ENCODE measurements at regions not wholly inside any gene's neighbourhood (a gene's known extent, or its start where the extent isn't known, plus 50 kb on each side); places are given as distances from the start of the nearest gene placed in this dataset.

DNA sequence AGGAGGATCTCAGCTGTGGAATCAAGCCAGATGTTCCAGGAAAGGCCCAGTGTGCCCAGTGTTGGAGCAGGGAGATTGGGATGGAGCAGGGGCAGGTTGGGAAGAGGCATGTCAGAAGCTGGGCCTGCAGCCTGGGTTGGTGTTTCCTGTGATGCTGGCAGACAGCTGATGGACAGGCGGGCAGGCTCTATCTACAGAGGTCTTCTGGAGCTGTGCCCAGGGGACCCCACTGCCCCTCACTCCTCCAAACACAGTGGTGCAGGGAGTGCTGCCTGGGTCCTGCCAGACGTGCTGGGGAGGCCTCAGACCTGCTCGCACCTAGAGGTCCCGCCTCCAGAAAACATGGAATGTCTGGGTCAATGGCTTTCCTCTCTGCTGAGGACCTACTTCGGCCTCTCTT is 182.9 kb upstream of the TCERG1L start:
- no peak overlapping the region for H3K27ac ChIP-seq (ENCODE audit: low read length)
- no peaks in the 10 kb centered on the region for H3K36me3 ChIP-seq (ENCODE audit: control insufficient read depth, low read depth, low read length)

DNA sequence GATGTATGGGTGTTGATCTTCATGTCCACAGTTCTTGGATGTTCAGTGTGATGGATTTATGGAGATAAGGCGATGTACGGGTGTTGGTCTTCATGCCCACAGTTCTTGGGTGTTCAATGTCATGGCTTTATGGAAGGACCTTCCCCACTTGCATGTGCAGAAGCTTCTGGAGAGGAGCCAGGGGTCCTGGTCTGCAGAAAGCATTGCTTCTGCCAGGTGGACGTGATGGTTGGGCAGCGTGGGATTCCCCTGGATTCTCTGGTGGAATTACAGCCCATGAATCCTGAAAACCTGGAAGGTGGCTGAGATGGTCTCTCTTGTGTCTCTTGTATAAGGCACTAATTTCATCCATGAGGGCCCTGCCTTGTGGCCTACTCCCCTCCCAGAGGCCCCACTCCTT is 183.7 kb upstream of the TCERG1L start:
- Histone ChIP-seq H3K27me3 (ENCODE audit: control insufficient read depth, insufficient read depth, low read length) (no peaks in the 10 kb centered on the region), H3K4me3 (ENCODE audit: low read length) (no peak overlapping the region), H3K36me3 (ENCODE audit: control insufficient read depth, low read depth, low read length) (no peaks in the 10 kb centered on the region), H3K27ac (ENCODE audit: low read length) (no peak overlapping the region), H3K9ac (ENCODE audit: low read length) (no peak overlapping the region), H3K4me1 (ENCODE audit: control insufficient read depth, low read depth, low read length) (no peaks in the 10 kb centered on the region), H3K9me3 (ENCODE audit: control insufficient read depth, low read depth, low read length) (no peaks in the 10 kb centered on the region)

More for the DNA sequence above, 182.9 kb upstream of the TCERG1L start:
- no peaks in the 10 kb centered on the region for H3K4me1 ChIP-seq (ENCODE audit: control insufficient read depth, low read depth, low read length)
- H3K9me3 ChIP-seq (ENCODE audit: control insufficient read depth, low read depth, low read length) = no peaks in the 10 kb centered on the region
- H3K27me3 ChIP-seq (ENCODE audit: control insufficient read depth, insufficient read depth, low read length) = no peaks in the 10 kb centered on the region
- H3K9ac ChIP-seq (ENCODE audit: low read length) = no peak overlapping the region
- no peak overlapping the region for H3K4me3 ChIP-seq (ENCODE audit: low read length)

DNA sequence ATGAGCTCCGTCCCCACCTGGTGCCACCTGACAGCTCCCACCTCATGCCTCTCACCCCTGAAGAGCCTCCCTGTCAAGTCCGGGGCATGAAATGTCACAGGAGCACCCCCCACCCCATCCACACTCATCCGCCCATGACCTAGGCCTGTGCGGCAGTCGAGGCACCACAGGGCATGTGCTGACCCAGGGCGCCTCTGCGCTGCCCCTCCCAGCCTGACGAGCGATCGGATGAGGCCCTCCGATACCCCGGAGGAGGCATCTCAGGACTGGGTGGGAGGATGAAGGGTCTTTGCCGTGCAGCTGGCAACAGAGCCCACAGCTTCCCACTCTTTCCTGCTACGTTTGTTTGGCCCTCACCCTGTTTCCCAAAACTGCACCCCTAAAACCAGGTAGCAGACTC is 184.4 kb upstream of the TCERG1L start:
- Histone ChIP-seq H3K9me3 (ENCODE audit: control insufficient read depth, low read depth, low read length) (no peaks in the 10 kb centered on the region), H3K9ac (ENCODE audit: low read length) (no peak overlapping the region), H3K36me3 (ENCODE audit: control insufficient read depth, low read depth, low read length) (no peaks in the 10 kb centered on the region), H3K4me3 (ENCODE audit: low read length) (no peak overlapping the region), H3K4me1 (ENCODE audit: control insufficient read depth, low read depth, low read length) (no peaks in the 10 kb centered on the region), H3K27me3 (ENCODE audit: control insufficient read depth, insufficient read depth, low read length) (no peaks in the 10 kb centered on the region), H3K27ac (ENCODE audit: low read length) (no peak overlapping the region)

- H3K4me1 ChIP-seq (ENCODE audit: control insufficient read depth, low read depth, low read length) = no peaks in the 10 kb centered on the region
- no peaks in the 10 kb centered on the region for H3K27me3 ChIP-seq (ENCODE audit: control insufficient read depth, insufficient read depth, low read length)
- no peaks in the 10 kb centered on the region for H3K9me3 ChIP-seq (ENCODE audit: control insufficient read depth, low read depth, low read length)
- no peaks in the 10 kb centered on the region for H3K36me3 ChIP-seq (ENCODE audit: control insufficient read depth, low read depth, low read length)
- H3K4me3 ChIP-seq (ENCODE audit: low read length) = no peak overlapping the region
- H3K27ac ChIP-seq (ENCODE audit: low read length) = no peak overlapping the region
- H3K9ac ChIP-seq (ENCODE audit: low read length) = no peak overlapping the region
These were observed 185.0 kb upstream of the TCERG1L start for GRCh38 chr10:131496351-131497052.

GRCh38 chr10:131499566-131499965 is 188.0 kb upstream of the TCERG1L start:
- H3K4me3 ChIP-seq (ENCODE audit: low read length) = no peak overlapping the region
- H3K9ac ChIP-seq (ENCODE audit: low read length) = no peak overlapping the region
- H3K36me3 ChIP-seq (ENCODE audit: control insufficient read depth, low read depth, low read length) = no peaks in the 10 kb centered on the region

DNA sequence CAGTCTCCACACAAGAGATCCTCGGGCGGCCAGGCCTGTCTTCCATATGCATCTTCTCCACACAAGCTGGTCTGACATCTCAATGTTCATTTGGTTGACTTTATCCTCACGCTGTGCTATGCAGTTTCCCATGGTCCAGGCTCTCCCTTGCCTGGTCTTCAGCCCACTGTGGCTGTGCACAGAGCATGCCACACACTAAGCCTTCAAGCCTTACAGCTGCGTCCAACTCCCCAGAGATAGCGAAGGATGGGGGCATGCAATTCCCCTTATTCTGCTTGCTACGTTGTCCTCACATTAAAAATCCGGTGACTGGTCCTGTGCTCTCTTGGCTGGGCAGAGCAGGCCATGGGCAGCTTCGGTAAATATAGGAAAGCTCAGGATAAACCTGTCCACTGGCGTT is 188.7 kb upstream of the TCERG1L start:
- Histone ChIP-seq H3K9me3 (ENCODE audit: control insufficient read depth, low read depth, low read length) (peaks cover 8% of the 10 kb centered on the region), H3K27me3 (ENCODE audit: control insufficient read depth, insufficient read depth, low read length) (no peaks in the 10 kb centered on the region), H3K36me3 (ENCODE audit: control insufficient read depth, low read depth, low read length) (no peaks in the 10 kb centered on the region), H3K4me3 (ENCODE audit: low read length) (no peak overlapping the region), H3K4me1 (ENCODE audit: control insufficient read depth, low read depth, low read length) (no peaks in the 10 kb centered on the region), H3K9ac (ENCODE audit: low read length) (no peak overlapping the region), H3K27ac (ENCODE audit: low read length) (no peak overlapping the region)

More at GRCh38 chr10:131499566-131499965, 188.0 kb upstream of the TCERG1L start:
- H3K4me1 ChIP-seq (ENCODE audit: control insufficient read depth, low read depth, low read length) = no peaks in the 10 kb centered on the region
- H3K27ac ChIP-seq (ENCODE audit: low read length) = no peak overlapping the region
- peaks cover 8% of the 10 kb centered on the region for H3K9me3 ChIP-seq (ENCODE audit: control insufficient read depth, low read depth, low read length)
- no peaks in the 10 kb centered on the region for H3K27me3 ChIP-seq (ENCODE audit: control insufficient read depth, insufficient read depth, low read length)

DNA sequence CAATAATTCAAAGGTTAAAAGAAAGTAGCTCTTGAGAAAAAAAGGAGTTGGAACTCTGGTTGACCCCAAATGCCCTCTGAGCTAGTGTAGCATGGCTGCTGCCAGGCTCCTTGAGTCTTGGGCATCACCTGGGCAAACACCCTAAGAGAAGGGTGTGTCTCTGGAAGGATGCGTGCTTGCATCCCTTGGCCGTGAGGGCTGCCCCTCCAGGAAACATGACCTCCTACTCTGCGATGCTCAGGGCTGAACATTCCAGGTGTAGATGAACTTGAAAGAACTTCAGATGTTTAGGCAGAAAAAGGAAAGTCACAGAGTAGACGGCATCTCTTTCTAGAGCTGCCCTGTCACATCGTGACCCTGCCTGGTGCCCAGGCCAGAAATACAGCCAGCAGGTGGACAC is 189.4 kb upstream of the TCERG1L start:
- H3K9ac ChIP-seq (ENCODE audit: low read length) = no peak overlapping the region
- H3K4me1 ChIP-seq (ENCODE audit: control insufficient read depth, low read depth, low read length) = no peaks in the 10 kb centered on the region
- no peak overlapping the region for H3K27ac ChIP-seq (ENCODE audit: low read length)
- no peaks in the 10 kb centered on the region for H3K36me3 ChIP-seq (ENCODE audit: control insufficient read depth, low read depth, low read length)
- no peak overlapping the region for H3K4me3 ChIP-seq (ENCODE audit: low read length)
- H3K27me3 ChIP-seq (ENCODE audit: control insufficient read depth, insufficient read depth, low read length) = no peaks in the 10 kb centered on the region
- H3K9me3 ChIP-seq (ENCODE audit: control insufficient read depth, low read depth, low read length) = peaks cover 8% of the 10 kb centered on the region

DNA sequence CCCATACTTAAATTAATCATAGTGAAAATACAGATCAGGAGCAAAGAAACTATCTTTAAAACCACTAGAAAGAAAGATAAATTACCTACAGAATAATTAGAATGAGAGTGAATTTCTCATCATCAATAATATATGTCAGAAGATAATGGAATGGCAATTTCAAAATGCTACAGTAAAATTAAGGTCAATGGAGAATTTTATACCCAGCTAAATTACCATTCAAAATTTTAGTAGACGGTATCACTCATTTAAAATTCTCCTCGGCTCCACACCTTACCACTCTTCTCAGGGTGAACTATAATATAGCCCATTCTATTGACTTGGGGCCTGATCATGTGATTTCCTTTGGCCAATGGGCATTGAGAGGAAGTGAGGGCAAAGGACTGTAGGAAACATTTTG is 192.5 kb upstream of the TCERG1L start:
- H3K4me1 ChIP-seq (ENCODE audit: control insufficient read depth, low read depth, low read length) = no peaks in the 10 kb centered on the region
- H3K27ac ChIP-seq (ENCODE audit: low read length) = no peak overlapping the region
- H3K4me3 ChIP-seq (ENCODE audit: low read length) = no peak overlapping the region
- H3K9me3 ChIP-seq (ENCODE audit: control insufficient read depth, low read depth, low read length) = peaks cover 8% of the 10 kb centered on the region
- H3K27me3 ChIP-seq (ENCODE audit: control insufficient read depth, insufficient read depth, low read length) = no peaks in the 10 kb centered on the region
- no peaks in the 10 kb centered on the region for H3K36me3 ChIP-seq (ENCODE audit: control insufficient read depth, low read depth, low read length)
- H3K9ac ChIP-seq (ENCODE audit: low read length) = no peak overlapping the region

DNA sequence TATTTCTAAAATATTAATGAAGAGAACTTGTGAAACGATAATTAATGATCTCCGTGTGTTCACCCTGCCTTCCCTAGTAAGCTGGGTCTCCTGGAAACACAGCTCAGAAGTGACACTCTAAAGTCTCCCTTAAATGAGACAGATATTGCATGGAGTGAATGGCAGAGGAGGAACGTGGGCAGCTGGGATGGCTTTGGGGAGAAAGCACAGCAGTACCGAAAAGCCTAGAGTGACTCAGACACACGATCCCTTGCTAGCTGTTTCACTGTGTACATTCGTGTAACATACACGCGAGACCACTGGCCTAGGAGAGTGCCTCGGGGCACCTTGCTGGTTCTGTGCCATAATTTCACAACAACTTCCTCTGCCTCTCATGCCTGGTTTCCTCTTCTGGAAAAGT is 199.9 kb upstream of the TCERG1L start:
- no peak overlapping the region for H3K4me3 ChIP-seq (ENCODE audit: low read length)
- H3K27ac ChIP-seq (ENCODE audit: low read length) = no peak overlapping the region
- no peaks in the 10 kb centered on the region for H3K36me3 ChIP-seq (ENCODE audit: control insufficient read depth, low read depth, low read length)
- H3K9me3 ChIP-seq (ENCODE audit: control insufficient read depth, low read depth, low read length) = peaks cover 9% of the 10 kb centered on the region
- no peak overlapping the region for H3K9ac ChIP-seq (ENCODE audit: low read length)
- peaks cover 14% of the 10 kb centered on the region for H3K27me3 ChIP-seq (ENCODE audit: control insufficient read depth, insufficient read depth, low read length)
- peaks cover 5% of the 10 kb centered on the region for H3K4me1 ChIP-seq (ENCODE audit: control insufficient read depth, low read depth, low read length)

GRCh38 chr10:131512852-131513251 is 201.3 kb upstream of the TCERG1L start:
- H3K9ac ChIP-seq (ENCODE audit: low read length) = no peak overlapping the region
- H3K27ac ChIP-seq (ENCODE audit: low read length) = no peak overlapping the region
- H3K4me1 ChIP-seq (ENCODE audit: control insufficient read depth, low read depth, low read length) = peaks cover 5% of the 10 kb centered on the region
- peaks cover 9% of the 10 kb centered on the region for H3K9me3 ChIP-seq (ENCODE audit: control insufficient read depth, low read depth, low read length)
- no peak overlapping the region for H3K4me3 ChIP-seq (ENCODE audit: low read length)
- H3K36me3 ChIP-seq (ENCODE audit: control insufficient read depth, low read depth, low read length) = no peaks in the 10 kb centered on the region
- peaks cover 14% of the 10 kb centered on the region for H3K27me3 ChIP-seq (ENCODE audit: control insufficient read depth, insufficient read depth, low read length)

- Histone ChIP-seq H3K9ac (ENCODE audit: low read length) (no peak overlapping the region), H3K27ac (ENCODE audit: low read length) (no peak overlapping the region), H3K36me3 (ENCODE audit: control insufficient read depth, low read depth, low read length) (no peaks in the 10 kb centered on the region), H3K4me1 (ENCODE audit: control insufficient read depth, low read depth, low read length) (peaks cover 5% of the 10 kb centered on the region), H3K27me3 (ENCODE audit: control insufficient read depth, insufficient read depth, low read length) (peaks cover 14% of the 10 kb centered on the region), H3K9me3 (ENCODE audit: control insufficient read depth, low read depth, low read length) (peaks cover 9% of the 10 kb centered on the region), H3K4me3 (ENCODE audit: low read length) (no peak overlapping the region)
These were observed 201.9 kb upstream of the TCERG1L start for GRCh38 chr10:131513445-131513844.

DNA sequence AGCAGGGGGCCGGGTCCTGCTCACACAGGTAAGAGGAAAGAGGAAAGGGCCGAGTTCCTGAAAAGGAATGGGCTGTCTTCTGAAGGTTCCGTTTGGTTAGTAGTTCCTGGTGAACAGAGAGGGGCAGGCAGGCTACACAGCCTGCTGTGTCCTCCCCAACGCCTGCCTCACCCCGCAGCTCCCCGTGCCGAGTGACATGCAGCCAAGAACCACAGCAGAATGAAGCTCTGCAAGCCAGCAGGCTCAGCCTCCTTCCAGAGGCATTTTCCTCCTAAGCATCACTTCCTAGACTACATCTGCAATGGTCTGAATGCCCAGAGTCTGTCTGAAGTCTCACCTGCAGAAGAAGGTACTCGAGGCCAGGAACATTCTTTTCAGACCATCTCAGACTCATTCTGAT is 202.4 kb upstream of the TCERG1L start:
- Histone ChIP-seq H3K9me3 (ENCODE audit: control insufficient read depth, low read depth, low read length) (peaks cover 9% of the 10 kb centered on the region), H3K36me3 (ENCODE audit: control insufficient read depth, low read depth, low read length) (no peaks in the 10 kb centered on the region), H3K27me3 (ENCODE audit: control insufficient read depth, insufficient read depth, low read length) (peaks cover 14% of the 10 kb centered on the region), H3K27ac (ENCODE audit: low read length) (no peak overlapping the region), H3K4me1 (ENCODE audit: control insufficient read depth, low read depth, low read length) (peaks cover 5% of the 10 kb centered on the region), H3K4me3 (ENCODE audit: low read length) (no peak overlapping the region), H3K9ac (ENCODE audit: low read length) (no peak overlapping the region)

All from iPS-18a (cell line).